HG03342 (cell line): ENCODE measurements at regions not wholly inside any gene's neighbourhood (a gene's known extent, or its start where the extent isn't known, plus 50 kb on each side); places are given as distances from the start of the nearest gene placed in this dataset.

Experiments used
- ATAC-seq: cut with Tn5 transposase; IDR thresholded peaks from one replicate; pipeline ENCODE4 v1.9.1; 2021; ENCODE audit warnings: mild to moderate bottlenecking, moderate library complexity; ENCODE audit not compliant: unreplicated experiment

- no peak for ATAC-seq
Observed at GRCh38 chr9:31612336-31613030, 772.0 kb upstream of the ACO1 start.

- ATAC-seq: no peak
Observed at GRCh38 chr9:31615966-31616365, 768.5 kb upstream of the ACO1 start.

- ATAC-seq: no peak
Observed at GRCh38 chr9:31623511-31623910, 760.9 kb upstream of the ACO1 start.

GRCh38 chr9:31629292-31629691, 755.2 kb upstream of the ACO1 start:
- no peak for ATAC-seq

- ATAC-seq: no peak
Observed at GRCh38 chr9:31637265-31637664, 747.2 kb upstream of the ACO1 start.

GRCh38 chr9:31637861-31638260, 746.6 kb upstream of the ACO1 start:
- ATAC-seq: no peak

GRCh38 chr9:31639451-31639850, 745.0 kb upstream of the ACO1 start:
- ATAC-seq: no peak

- no peak for ATAC-seq
Observed at GRCh38 chr9:31669311-31669710, 715.1 kb upstream of the ACO1 start.

- ATAC-seq: no peak
Observed at GRCh38 chr9:31671011-31671410, 713.4 kb upstream of the ACO1 start.

GRCh38 chr9:31674264-31674663, 710.2 kb upstream of the ACO1 start:
- ATAC-seq: no peak

- no peak for ATAC-seq
Observed at GRCh38 chr9:31677415-31677814, 707.0 kb upstream of the ACO1 start.

GRCh38 chr9:31677877-31678276, 706.6 kb upstream of the ACO1 start:
- no peak for ATAC-seq

- ATAC-seq: no peak
Observed at GRCh38 chr9:31683116-31683515, 701.3 kb upstream of the ACO1 start.

- ATAC-seq: no peak
Observed at GRCh38 chr9:31697956-31698355, 686.5 kb upstream of the ACO1 start.

GRCh38 chr9:31699836-31700235, 684.6 kb upstream of the ACO1 start:
- no peak for ATAC-seq

- no peak for ATAC-seq
Observed at GRCh38 chr9:31700252-31701045, 684.0 kb upstream of the ACO1 start.

GRCh38 chr9:31702957-31703356, 681.5 kb upstream of the ACO1 start:
- ATAC-seq: no peak

- no peak for ATAC-seq
Observed at GRCh38 chr9:31715250-31715649, 669.2 kb upstream of the ACO1 start.

GRCh38 chr9:31719262-31719661, 665.2 kb upstream of the ACO1 start:
- ATAC-seq: no peak

- ATAC-seq: no peak
Observed at GRCh38 chr9:31730398-31730797, 654.0 kb upstream of the ACO1 start.

- no peak for ATAC-seq
Observed at GRCh38 chr9:31733166-31733565, 651.3 kb upstream of the ACO1 start.

- no peak for ATAC-seq
Observed at GRCh38 chr9:31736581-31737179, 647.8 kb upstream of the ACO1 start.
